Gastroesophageal sphincter (tissue), 4 donors: ENCODE measurements at regions not wholly inside any gene's neighbourhood (a gene's known extent, or its start where the extent isn't known, plus 50 kb on each side); places are given as distances from the start of the nearest gene placed in this dataset.

Source experiments
- ATAC-seq: fragments of 150-250 bp; one replicate; pipeline ENCODE4 v1.9.1; 2016; ENCODE audit warnings: mild to moderate bottlenecking, moderate library complexity
- H3K27ac ChIP-seq, 4 donors: fragments of 200-600 bp; sonication (generic) in 3 of 4; 1 replicate in 3 of 4; 2 replicates in 1 of 4; pipeline ENCODE4 v1.5.1; 2016 to 2019
- H3K27me3 ChIP-seq: fragments of 200-600 bp; sonication (generic); one replicate; pipeline ENCODE4 v1.5.1; 2019
- H3K36me3 ChIP-seq, 2 donors: fragments of 200-600 bp; sonication (generic); one replicate each; pipeline ENCODE4 v1.5.1; 2019; ENCODE audit warnings: control low read depth in 1 of 2
- H3K4me1 ChIP-seq, 3 donors: fragments of 200-600 bp; sonication (generic); 1 replicate in 2 of 3; 2 replicates in 1 of 3; pipeline ENCODE4 v1.5.1; 2016 to 2019; ENCODE audit warnings: control low read depth in 2 of 3
- H3K4me3 ChIP-seq, 2 donors: fragments of 200-600 bp; sonication (generic); one replicate each; pipeline ENCODE4 v1.5.1; 2019; ENCODE audit warnings: mild to moderate bottlenecking in 1 of 2, moderate library complexity in 1 of 2
- H3K9me3 ChIP-seq, 3 donors: fragments of 200-600 bp; sonication (generic); one replicate each; pipeline ENCODE4 v1.5.1; 2017 to 2019; ENCODE audit warnings: control low read depth in 2 of 3
- CTCF ChIP-seq, 4 experiments: fragments of 200-600 bp in 2 of 4; fragments of 450-650 bp in 2 of 4; sonication (generic) in 1 of 4; IDR thresholded peaks; one replicate each; pipeline ENCODE4 v1.5.1; 2017 to 2019; ENCODE audit warnings: antibody characterized with exemption in 4 of 4, mild to moderate bottlenecking in 2 of 4, moderate library complexity in 2 of 4
- EP300 ChIP-seq: sonication (generic); formaldehyde crosslinking; IDR thresholded peaks from one replicate; pipeline ENCODE4 v1.6.1; 2017; ENCODE audit warnings: antibody characterized with exemption, mild to moderate bottlenecking
- POLR2A ChIP-seq, 2 donors: fragments of 450-650 bp; IDR thresholded peaks; one replicate each; pipeline ENCODE4 v1.6.1; 2017; ENCODE audit warnings: antibody characterized with exemption in 2 of 2, mild to moderate bottlenecking in 2 of 2, moderate library complexity in 1 of 2
- POLR2AphosphoS5 ChIP-seq: sonication (generic); formaldehyde crosslinking; IDR thresholded peaks from one replicate; pipeline ENCODE4 v1.6.1; 2017; ENCODE audit warnings: antibody characterized with exemption
- WGBS, 2 donors: methylation state at CpG; one replicate each; pipeline ENCODE4 v1.1.5; 2018; ENCODE audit warnings: low coverage in 1 of 2; 5-methylcytosine and 5-hydroxymethylcytosine counted together

GRCh38 chrX:39816871-39817731, 280.7 kb downstream of the BCOR start:
- H3K27ac ChIP-seq, result no peak overlapping the region
- TF ChIP-seq EP300 (no peak), POLR2AphosphoS5 (no peak), POLR2A (IDR thresholded peaks at IDR 0.05) (no peak), CTCF (IDR thresholded peaks at IDR 0.05) (no peak)
- no peak for ATAC-seq
- WGBS, 2 donors, result 61 to 65% methylated on average over 5 of the region's 16 CpGs
- no peaks in the 10 kb centered on the region for H3K36me3 ChIP-seq
- peaks cover 0 to 26% (median 0%) of the 10 kb centered on the region in 3 donors for H3K4me1 ChIP-seq
- no peaks in the 10 kb centered on the region for H3K9me3 ChIP-seq
- H3K4me3 ChIP-seq, result no peak overlapping the region
- no peaks in the 10 kb centered on the region for H3K27me3 ChIP-seq

- TF ChIP-seq POLR2A (IDR thresholded peaks at IDR 0.05), result no peak
- no peak for TF ChIP-seq EP300
- TF ChIP-seq CTCF (IDR thresholded peaks at IDR 0.05), result no peak
- no peak for TF ChIP-seq POLR2AphosphoS5
- Histone ChIP-seq H3K4me1 (peaks cover 0 to 26% (median 0%) of the 10 kb centered on the region in 3 donors), H3K27ac (no peak overlapping the region), H3K4me3 (no peak overlapping the region), H3K9me3 (no peaks in the 10 kb centered on the region), H3K36me3 (no peaks in the 10 kb centered on the region), H3K27me3 (no peaks in the 10 kb centered on the region)
- no peak for ATAC-seq
- WGBS, 2 donors, result 35 to 40% methylated on average over 1 to 8 of the region's 12 CpGs
These were observed 279.8 kb downstream of the BCOR start for GRCh38 chrX:39817754-39818470.

GRCh38 chrX:39818750-39819149, 279.0 kb downstream of the BCOR start:
- Histone ChIP-seq H3K27ac (no peak overlapping the region), H3K4me3 (no peak overlapping the region), H3K9me3 (no peaks in the 10 kb centered on the region), H3K36me3 (no peaks in the 10 kb centered on the region), H3K27me3 (no peaks in the 10 kb centered on the region), H3K4me1 (peaks cover 0 to 19% (median 0%) of the 10 kb centered on the region in 3 donors)
- 60% methylated on average over 1 of the region's 7 CpGs; no CpG with 5 or more reads in 1 of the 2 donors for WGBS, 2 donors
- TF ChIP-seq POLR2A (IDR thresholded peaks at IDR 0.05) (no peak), POLR2AphosphoS5 (no peak), CTCF (IDR thresholded peaks at IDR 0.05) (no peak), EP300 (no peak)
- no peak for ATAC-seq

- Histone ChIP-seq H3K4me1 (peaks cover 0 to 7% (median 0%) of the 10 kb centered on the region in 3 donors), H3K36me3 (no peaks in the 10 kb centered on the region), H3K9me3 (no peaks in the 10 kb centered on the region), H3K27ac (no peak overlapping the region), H3K4me3 (peak overlapping the region in 1 of 2 donors; percentile 54), H3K27me3 (no peaks in the 10 kb centered on the region)
- 40% methylated on average over 1 of the region's 34 CpGs; no CpG with 5 or more reads in 1 of the 2 donors for WGBS, 2 donors
- peak; percentile 20 for ATAC-seq
- TF ChIP-seq POLR2A (IDR thresholded peaks at IDR 0.05) (no peak), POLR2AphosphoS5 (no peak), EP300 (no peak), CTCF (IDR thresholded peaks at IDR 0.05) (no peak)
These were observed 277.6 kb downstream of the BCOR start for GRCh38 chrX:39819921-39820849.
